ENCODE measurements at regions not wholly inside any gene's neighbourhood (a gene's known extent, or its start where the extent isn't known, plus 50 kb on each side); places are given as distances from the start of the nearest gene placed in this dataset.
A peak's percentile ranks its signal among the peaks of the same experiment; 100 is the strongest.

DNA sequence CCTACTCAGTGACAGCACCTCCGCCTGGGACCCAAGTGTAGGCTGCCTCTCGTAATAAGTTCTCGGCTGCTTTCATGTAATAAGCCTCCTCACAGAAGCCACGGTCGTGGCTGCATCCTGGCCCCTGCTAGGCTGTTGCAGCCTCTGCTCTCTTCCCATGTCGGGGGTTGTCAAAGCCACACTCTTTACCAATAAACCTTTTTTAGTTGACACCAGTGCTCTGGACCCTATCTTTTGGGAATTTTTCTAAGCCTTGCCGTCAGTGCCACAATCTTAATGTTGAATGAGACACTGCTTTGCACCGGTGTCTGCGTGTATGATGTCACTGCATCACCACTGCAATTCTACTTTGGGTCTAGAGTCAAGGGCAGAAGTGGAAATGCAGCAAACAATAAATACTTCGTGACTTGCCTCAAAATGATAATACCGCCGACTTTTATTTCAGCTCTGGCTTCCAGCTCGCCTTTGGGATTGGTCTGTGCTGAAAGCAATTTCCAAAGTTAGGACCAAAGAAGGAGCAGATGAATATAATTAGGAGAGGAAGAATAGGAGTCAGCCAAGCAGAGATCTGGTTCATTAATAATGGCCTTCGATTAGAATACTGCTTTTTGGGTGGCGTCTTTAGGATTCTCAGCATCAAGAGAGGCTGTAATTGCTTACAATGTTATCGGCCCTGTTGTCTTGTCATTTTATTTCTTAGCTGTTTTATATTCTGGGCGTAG lies 57.6 kb upstream of the CCN6 start (continued):
- TF ChIP-seq, protein P1, sequence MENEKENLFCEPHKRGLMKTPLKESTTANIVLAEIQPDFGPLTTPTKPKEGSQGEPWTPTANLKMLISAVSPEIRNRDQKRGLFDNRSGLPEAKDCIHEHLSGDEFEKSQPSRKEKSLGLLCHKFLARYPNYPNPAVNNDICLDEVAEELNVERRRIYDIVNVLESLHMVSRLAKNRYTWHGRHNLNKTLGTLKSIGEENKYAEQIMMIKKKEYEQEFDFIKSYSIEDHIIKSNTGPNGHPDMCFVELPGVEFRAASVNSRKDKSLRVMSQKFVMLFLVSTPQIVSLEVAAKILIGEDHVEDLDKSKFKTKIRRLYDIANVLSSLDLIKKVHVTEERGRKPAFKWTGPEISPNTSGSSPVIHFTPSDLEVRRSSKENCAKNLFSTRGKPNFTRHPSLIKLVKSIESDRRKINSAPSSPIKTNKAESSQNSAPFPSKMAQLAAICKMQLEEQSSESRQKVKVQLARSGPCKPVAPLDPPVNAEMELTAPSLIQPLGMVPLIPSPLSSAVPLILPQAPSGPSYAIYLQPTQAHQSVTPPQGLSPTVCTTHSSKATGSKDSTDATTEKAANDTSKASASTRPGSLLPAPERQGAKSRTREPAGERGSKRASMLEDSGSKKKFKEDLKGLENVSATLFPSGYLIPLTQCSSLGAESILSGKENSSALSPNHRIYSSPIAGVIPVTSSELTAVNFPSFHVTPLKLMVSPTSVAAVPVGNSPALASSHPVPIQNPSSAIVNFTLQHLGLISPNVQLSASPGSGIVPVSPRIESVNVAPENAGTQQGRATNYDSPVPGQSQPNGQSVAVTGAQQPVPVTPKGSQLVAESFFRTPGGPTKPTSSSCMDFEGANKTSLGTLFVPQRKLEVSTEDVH (IDR thresholded peaks at IDR 0.05; ENCODE audit: low read depth, partially characterized antibody): no peak

DNA sequence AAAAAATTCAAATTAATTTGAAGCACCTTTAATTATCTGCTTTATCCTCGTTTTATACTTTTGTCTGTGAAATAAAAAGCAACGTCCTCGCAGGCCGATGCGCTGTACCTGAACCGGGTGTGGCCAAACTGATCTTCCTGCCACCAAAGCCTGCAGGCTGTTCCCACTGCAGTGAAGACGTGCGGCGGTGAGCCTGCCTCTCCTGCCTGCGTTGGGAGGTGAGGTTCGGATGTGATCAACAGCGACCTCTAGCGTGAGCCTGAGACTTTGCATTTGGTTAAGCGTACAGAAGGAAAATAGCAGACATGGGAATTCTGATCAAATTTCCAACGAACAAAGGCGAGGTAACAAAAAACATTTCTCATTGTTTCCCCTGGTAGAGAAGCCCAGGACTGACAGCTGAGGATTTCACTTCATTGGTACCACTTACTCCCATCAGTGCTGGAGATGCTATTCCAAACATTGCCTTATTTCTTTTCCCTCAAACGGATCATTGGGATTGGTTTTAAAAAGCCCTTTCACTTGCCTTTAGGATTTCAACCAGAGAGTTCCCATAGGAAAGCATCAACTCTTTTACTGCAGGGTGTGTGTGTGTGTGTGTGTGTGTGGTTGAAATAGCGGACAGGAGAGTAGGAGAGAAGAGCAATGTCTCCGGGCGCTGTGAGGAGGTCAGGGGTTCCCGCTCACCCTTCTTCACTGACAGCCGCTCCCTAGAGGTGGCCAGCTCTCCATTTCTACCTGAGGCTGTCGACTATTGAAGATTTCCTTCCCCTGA lies 56.6 kb upstream of the CCN6 start:
- no peak overlapping the region for H3K27ac ChIP-seq (ENCODE audit: extremely low read depth, low read depth, low read length)
- no peak overlapping the region for H3K4me2 ChIP-seq (ENCODE audit: insufficient read depth, low read length)
- H4K20me1 ChIP-seq (replicated peaks; ENCODE audit: control insufficient read depth, insufficient read depth, low read length): no peaks in the 10 kb centered on the region; the same call in 1 of the 2 replicates
- 7% methylated on average over 23 of the region's 23 CpGs for WGBS (ENCODE audit: insufficient coverage, low coverage, missing lambda C conversion rate)
- H3K4me1 ChIP-seq (replicated peaks in 1 of 2; ENCODE audit: control insufficient read depth in 2 of 2, insufficient read depth in 2 of 2, low read length in 2 of 2): no peaks in the 10 kb centered on the region
- peaks cover 6 to 36% of the 10 kb centered on the region in 2 experiments; a peak in 3 of 5 replicates for H3K27me3 ChIP-seq (ENCODE audit: control insufficient read depth in 2 of 2, insufficient read depth in 2 of 2, low read length in 2 of 2)
- ATAC-seq (peak; percentile 98), FAIRE-seq (peak; percentile 98), DNase-seq (ENCODE audit: extremely low read depth in 1 of 4, low spot score in 3 of 4) (peak; percentile 67 to 79 (median 70))
- no TSS peak for BruUV-seq (replicated peaks)
- H3K36me3 ChIP-seq (ENCODE audit: control insufficient read depth, insufficient read depth, low read length): no peaks in the 10 kb centered on the region
- no peak overlapping the region for H3K4me3 ChIP-seq
- CTCF ChIA-PET (ENCODE audit: low intra/inter-chr PET ratio): interaction anchor here (0.5 to 1.9 kb wide), 7 partner anchors 32 to 1473 kb away, joined by 3 to 19 read pairs (median 3); no protein-coding TSS in a partner anchor
- H3K79me2 ChIP-seq (ENCODE audit: control insufficient read depth, insufficient read depth, low read length): no peaks in the 10 kb centered on the region
- no peak overlapping the region for H3K9ac ChIP-seq (ENCODE audit: insufficient read depth in 1 of 2, low read depth in 2 of 2, low read length in 2 of 2)
- in situ Hi-C loops (cut with MboI): no loop called here
- no peaks in the 10 kb centered on the region for H3K9me1 ChIP-seq (ENCODE audit: control insufficient read depth, insufficient read depth, low read length)
- no peaks in the 10 kb centered on the region for H3K9me3 ChIP-seq (replicated peaks; ENCODE audit: control insufficient read depth, insufficient read depth, low read depth, low read length)
- peak overlapping the region; percentile 36; the same call in 1 of the 2 replicates for H2AFZ ChIP-seq (ENCODE audit: low read depth, low read length)
- intact Hi-C loops (cut with micrococcal nuclease): loop anchor here (1.0 to 5.0 kb wide), 3 partner anchors 45 to 287 kb away; no protein-coding TSS in a partner anchor
- POLR2A ChIA-PET: interaction anchor here (0.6 to 1.0 kb wide), 3 partner anchors 14 to 1931 kb away, joined by 3 read pairs; no protein-coding TSS in a partner anchor
- no peak for TF ChIP-seq ZNF165 (CRISPR knock-in tag; IDR thresholded peaks at IDR 0.05; ENCODE audit: borderline replicate concordance)
- TF ChIP-seq CREM (IDR thresholded peaks at IDR 0.05; ENCODE audit: low read depth): peak; percentile 20; the same call in 1 of the 2 replicates
- no peak for TF ChIP-seq PTTG1 (tag; IDR thresholded peaks at IDR 0.05; ENCODE audit: low read depth)
- no peak for TF ChIP-seq JUND (IDR thresholded peaks at IDR 0.05; ENCODE audit: borderline replicate concordance, low read depth, low read length)
- peak; percentile 14; the same call in 1 of the 3 replicates for TF ChIP-seq JUND (tag; IDR thresholded peaks at IDR 0.05; ENCODE audit: borderline replicate concordance, low read depth, low read length)
- TF ChIP-seq, protein P2, sequence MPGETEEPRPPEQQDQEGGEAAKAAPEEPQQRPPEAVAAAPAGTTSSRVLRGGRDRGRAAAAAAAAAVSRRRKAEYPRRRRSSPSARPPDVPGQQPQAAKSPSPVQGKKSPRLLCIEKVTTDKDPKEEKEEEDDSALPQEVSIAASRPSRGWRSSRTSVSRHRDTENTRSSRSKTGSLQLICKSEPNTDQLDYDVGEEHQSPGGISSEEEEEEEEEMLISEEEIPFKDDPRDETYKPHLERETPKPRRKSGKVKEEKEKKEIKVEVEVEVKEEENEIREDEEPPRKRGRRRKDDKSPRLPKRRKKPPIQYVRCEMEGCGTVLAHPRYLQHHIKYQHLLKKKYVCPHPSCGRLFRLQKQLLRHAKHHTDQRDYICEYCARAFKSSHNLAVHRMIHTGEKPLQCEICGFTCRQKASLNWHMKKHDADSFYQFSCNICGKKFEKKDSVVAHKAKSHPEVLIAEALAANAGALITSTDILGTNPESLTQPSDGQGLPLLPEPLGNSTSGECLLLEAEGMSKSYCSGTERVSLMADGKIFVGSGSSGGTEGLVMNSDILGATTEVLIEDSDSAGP (CRISPR knock-in tag; IDR thresholded peaks at IDR 0.05): no peak
- no peak for TF ChIP-seq ZNF551 (CRISPR knock-in tag; IDR thresholded peaks at IDR 0.05)
- TF ChIP-seq, protein P3, sequence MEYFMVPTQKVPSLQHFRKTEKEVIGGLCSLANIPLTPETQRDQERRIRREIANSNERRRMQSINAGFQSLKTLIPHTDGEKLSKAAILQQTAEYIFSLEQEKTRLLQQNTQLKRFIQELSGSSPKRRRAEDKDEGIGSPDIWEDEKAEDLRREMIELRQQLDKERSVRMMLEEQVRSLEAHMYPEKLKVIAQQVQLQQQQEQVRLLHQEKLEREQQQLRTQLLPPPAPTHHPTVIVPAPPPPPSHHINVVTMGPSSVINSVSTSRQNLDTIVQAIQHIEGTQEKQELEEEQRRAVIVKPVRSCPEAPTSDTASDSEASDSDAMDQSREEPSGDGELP (CRISPR knock-in tag; IDR thresholded peaks at IDR 0.05; ENCODE audit: borderline replicate concordance): 0 out of 2 replicates have a peak, but pooled peaks have one; percentile 38
- TF ChIP-seq ZKSCAN8 (CRISPR knock-in tag; IDR thresholded peaks at IDR 0.05): no peak
- 0 out of 2 replicates have a peak, but pooled peaks have one; percentile 43 for TF ChIP-seq GABPB1 (CRISPR knock-in tag; IDR thresholded peaks at IDR 0.05)
- TF ChIP-seq SMAD4 (CRISPR knock-in tag; conservative IDR thresholded peaks at IDR 0.05): 0 out of 2 replicates have a peak, but pooled peaks have one; percentile 19
- TF ChIP-seq ZNF41 (CRISPR knock-in tag; conservative IDR thresholded peaks at IDR 0.05): 0 out of 2 replicates have a peak, but pooled peaks have one; percentile 18

All from K562 (cell line).